ENCODE measurements at regions not wholly inside any gene's neighbourhood (a gene's known extent, or its start where the extent isn't known, plus 50 kb on each side); places are given as distances from the start of the nearest gene placed in this dataset.
A peak's percentile ranks its signal among the peaks of the same experiment; 100 is the strongest.

GRCh38 chr13:63167699-63168337 lies 1752.2 kb upstream of the PCDH20 start:
- Mint-ChIP-seq H3K9me3 (no peaks in the 10 kb centered on the region), H3K27ac (peak overlapping the region; percentile 87 to 97 (median 90); a peak in 5 of 7 replicates), H3K4me1 (peaks cover 16 to 17% of the 10 kb centered on the region in 2 experiments), H3K4me3 (no peak overlapping the region), H3K27me3 (ENCODE audit: low read depth) (no peaks in the 10 kb centered on the region), H3K36me3 (ENCODE audit: insufficient read depth in 1 of 3, low read depth in 3 of 3) (no peaks in the 10 kb centered on the region)
- Histone ChIP-seq H3K79me1 (ENCODE audit: insufficient read depth, low read depth, low read length, poor library complexity, severe bottlenecking) (no peaks in the 10 kb centered on the region), H2BK5ac (ENCODE audit: insufficient read length, low read length) (no peak overlapping the region), H4K20me1 (ENCODE audit: control insufficient read depth, insufficient read depth, insufficient read length) (no peaks in the 10 kb centered on the region), H3K79me2 (ENCODE audit: insufficient read depth, low read length) (no peaks in the 10 kb centered on the region), H3K4me1 (ENCODE audit: insufficient read depth, low read length) (peaks cover 2% of the 10 kb centered on the region; the same call in 1 of the 2 replicates), H3K23ac (ENCODE audit: insufficient read length, low read depth, low read length) (no peak overlapping the region), H2BK15ac (ENCODE audit: low read depth, low read length) (no peak overlapping the region), H3K9me3 (ENCODE audit: control insufficient read depth, low read depth, low read length) (no peaks in the 10 kb centered on the region), H3K4ac (ENCODE audit: low read depth, low read length) (no peak overlapping the region), H4K91ac (ENCODE audit: insufficient read length, low read depth, low read length) (no peak overlapping the region), H4K8ac (replicated peaks; ENCODE audit: insufficient read length, low read depth, low read length) (no peak overlapping the region), H3K9ac (ENCODE audit: extremely low read depth, insufficient read length, low read length) (no peak overlapping the region), H2AK5ac (ENCODE audit: insufficient read length, low read length) (no peak overlapping the region), H2BK120ac (ENCODE audit: low read depth, low read length, poor library complexity, severe bottlenecking) (no peak overlapping the region), H3K56ac (ENCODE audit: insufficient read length, low read depth, low read length) (no peak overlapping the region), H2BK12ac (ENCODE audit: insufficient read length, low read depth, low read length) (no peak overlapping the region), H2BK20ac (ENCODE audit: low read depth, low read length, poor library complexity, severe bottlenecking) (peak overlapping the region; percentile 94), H3T11ph (ENCODE audit: low read length) (no peak overlapping the region), H3K18ac (ENCODE audit: insufficient read length, low read depth, low read length) (peak overlapping the region; percentile 30), H3K23me2 (ENCODE audit: insufficient read length, low read depth, low read length, poor library complexity, severe bottlenecking) (no peaks in the 10 kb centered on the region), H3K4me2 (ENCODE audit: insufficient read depth, insufficient read length, low read length) (peak overlapping the region; percentile 8), H3K14ac (ENCODE audit: insufficient read depth, low read length) (no peak overlapping the region), H3K27me3 (ENCODE audit: insufficient read depth, low read length) (no peaks in the 10 kb centered on the region), H4K5ac (ENCODE audit: insufficient read length, low read depth, low read length) (no peak overlapping the region), H3K27ac (ENCODE audit: insufficient read length, low read depth, low read length) (peak overlapping the region; percentile 18), H2AFZ (ENCODE audit: low read length) (peak overlapping the region; percentile 70)
- DNase-seq: no peak
- no CpG with 5 or more reads among the region's 7 CpGs for WGBS (ENCODE audit: extremely low coverage, insufficient read length, low lambda C conversion rate)
- TF ChIP-seq CTCF (conservative IDR thresholded peaks at IDR 0.05): no peak
